Karpas-422 (cell line): ENCODE measurements at regions not wholly inside any gene's neighbourhood (a gene's known extent, or its start where the extent isn't known, plus 50 kb on each side); places are given as distances from the start of the nearest gene placed in this dataset.

ENCODE experiments used
- DNase-seq: peaks from one replicate; pipeline ENCODE4 v3.0.0-alpha.2; 2015
- H2AFZ ChIP-seq: fragments of 200-600 bp; sonication (generic); 2 replicates; pipeline ENCODE4 v1.6.1; 2014; ENCODE audit warnings: antibody characterized with exemption, low read length, mixed read lengths
- H3K27ac ChIP-seq: fragments of 200-600 bp; sonication (generic); 2 replicates; pipeline ENCODE4 v1.5.1; 2014; ENCODE audit warnings: mild to moderate bottlenecking, low read length, moderate library complexity
- H3K27me3 ChIP-seq: fragments of 200-600 bp; sonication (generic); 2 replicates; pipeline ENCODE4 v1.6.1; 2014; ENCODE audit warnings: low read length, mixed read lengths
- H3K36me3 ChIP-seq: fragments of 200-600 bp; sonication (generic); 2 replicates; pipeline ENCODE4 v1.6.1; 2014; ENCODE audit warnings: low read length, mixed read lengths; ENCODE audit not compliant: insufficient read depth
- H3K4me1 ChIP-seq: fragments of 200-600 bp; sonication (generic); 2 replicates; pipeline ENCODE4 v1.6.1; 2014; ENCODE audit warnings: mild to moderate bottlenecking, low read length, mixed read lengths
- H3K4me2 ChIP-seq: fragments of 200-600 bp; sonication (generic); 2 replicates; pipeline ENCODE4 v1.6.1; 2014; ENCODE audit warnings: low read length, low read depth, mild to moderate bottlenecking; ENCODE audit not compliant: poor library complexity, severe bottlenecking
- H3K4me3 ChIP-seq: fragments of 200-600 bp; sonication (generic); 2 replicates; pipeline ENCODE4 v1.5.1; 2014; ENCODE audit warnings: mild to moderate bottlenecking, antibody characterized with exemption, low read length, mixed read lengths
- H3K79me2 ChIP-seq: fragments of 200-600 bp; sonication (generic); 2 replicates; pipeline ENCODE4 v1.6.1; 2014; ENCODE audit warnings: mild to moderate bottlenecking, low read length, mixed read lengths
- H3K9ac ChIP-seq: fragments of 200-600 bp; sonication (generic); 2 replicates; pipeline ENCODE4 v1.6.0; 2014; ENCODE audit warnings: low read length
- H3K9me2 ChIP-seq: fragments of 200-600 bp; sonication (generic), shearing (Covaris generic); replicated peaks from 2 replicates; pipeline ENCODE4 v1.6.0; 2014; ENCODE audit warnings: mild to moderate bottlenecking, low read length, moderate library complexity; ENCODE audit not compliant: insufficient read depth
- H3K9me3 ChIP-seq: fragments of 300-700, 200-600 bp; sonication (generic); 2 replicates; pipeline ENCODE4 v1.6.1; 2014; ENCODE audit warnings: low read length, mixed read lengths
- H4K20me1 ChIP-seq: fragments of 200-600 bp; sonication (generic); 2 replicates; pipeline ENCODE4 v1.6.1; 2014; ENCODE audit warnings: mild to moderate bottlenecking, antibody characterized with exemption, low read length, low read depth; ENCODE audit not compliant: insufficient read depth

DNA sequence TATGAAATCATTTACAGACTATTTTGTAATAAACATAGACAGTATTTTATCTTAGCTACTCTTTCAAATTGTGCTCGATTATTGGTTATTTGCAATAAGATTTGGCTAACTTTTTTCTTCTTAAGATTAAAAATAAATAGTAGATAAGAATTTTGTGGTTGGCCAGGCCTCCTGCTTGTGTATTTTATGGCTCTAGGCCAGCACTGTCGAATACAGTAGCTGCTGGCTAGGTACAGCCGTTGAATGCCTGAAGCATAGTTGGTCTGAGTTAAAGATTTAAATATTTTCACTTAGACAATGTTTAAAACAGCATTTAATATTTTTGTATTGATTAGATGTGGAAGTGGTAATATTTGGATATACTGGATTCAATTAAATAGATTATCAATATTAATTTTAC is 481.0 kb downstream of the SPRY1 start:
- Histone ChIP-seq H4K20me1 (no peaks in the 10 kb centered on the region), H3K9ac (no peak overlapping the region), H3K9me3 (no peaks in the 10 kb centered on the region), H2AFZ (no peak overlapping the region), H3K79me2 (no peaks in the 10 kb centered on the region), H3K27ac (no peak overlapping the region), H3K4me3 (no peak overlapping the region), H3K9me2 (no peaks in the 10 kb centered on the region), H3K27me3 (0 out of 2 replicates have a peak, but pooled peaks cover 4% of the 10 kb centered on the region), H3K4me2 (no peak overlapping the region), H3K36me3 (no peaks in the 10 kb centered on the region), H3K4me1 (no peaks in the 10 kb centered on the region)
- no peak for DNase-seq

- no peak overlapping the region for H3K4me3 ChIP-seq
- H2AFZ ChIP-seq = no peak overlapping the region
- no peak overlapping the region for H3K9ac ChIP-seq
- no peaks in the 10 kb centered on the region for H4K20me1 ChIP-seq
- no peaks in the 10 kb centered on the region for H3K9me2 ChIP-seq
- H3K9me3 ChIP-seq = no peaks in the 10 kb centered on the region
- no peaks in the 10 kb centered on the region for H3K79me2 ChIP-seq
- H3K4me1 ChIP-seq = no peaks in the 10 kb centered on the region
- no peak for DNase-seq
- H3K27ac ChIP-seq = no peak overlapping the region
- 0 out of 2 replicates have a peak, but pooled peaks cover 4% of the 10 kb centered on the region for H3K27me3 ChIP-seq
- H3K36me3 ChIP-seq = no peaks in the 10 kb centered on the region
- no peak overlapping the region for H3K4me2 ChIP-seq
Observed at GRCh38 chr4:123878976-123879375, 482.4 kb downstream of the SPRY1 start.

DNA sequence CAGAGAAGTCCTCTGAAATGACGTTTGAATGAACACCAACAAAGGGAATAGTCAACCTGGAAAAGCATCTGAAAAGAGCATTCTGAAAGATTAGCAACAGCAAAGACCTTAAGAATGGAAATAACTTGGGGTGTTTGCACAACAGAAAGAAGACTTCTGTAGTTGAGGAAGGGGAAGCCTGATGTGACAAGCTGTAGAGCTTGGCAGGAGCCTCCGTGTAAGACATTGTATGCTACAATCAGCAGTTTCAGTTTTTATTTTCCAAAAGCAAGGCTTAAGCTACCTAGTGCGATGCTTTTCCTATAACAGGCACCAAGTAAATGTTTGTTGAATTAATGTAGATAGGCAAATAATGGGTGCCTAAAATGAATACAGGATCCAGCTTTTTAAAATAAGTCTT is 484.0 kb downstream of the SPRY1 start:
- no peak overlapping the region for H3K4me2 ChIP-seq
- H3K4me1 ChIP-seq = no peaks in the 10 kb centered on the region
- H3K4me3 ChIP-seq = no peak overlapping the region
- H4K20me1 ChIP-seq = no peaks in the 10 kb centered on the region
- no peaks in the 10 kb centered on the region for H3K79me2 ChIP-seq
- H2AFZ ChIP-seq = no peak overlapping the region
- H3K9ac ChIP-seq = no peak overlapping the region
- no peaks in the 10 kb centered on the region for H3K9me2 ChIP-seq
- H3K27me3 ChIP-seq = 0 out of 2 replicates have a peak, but pooled peaks cover 4% of the 10 kb centered on the region
- H3K9me3 ChIP-seq = no peaks in the 10 kb centered on the region
- no peaks in the 10 kb centered on the region for H3K36me3 ChIP-seq
- no peak overlapping the region for H3K27ac ChIP-seq
- DNase-seq = no peak

GRCh38 chr4:123884922-123885321 is 488.3 kb downstream of the SPRY1 start:
- no peak overlapping the region for H3K9ac ChIP-seq

DNA sequence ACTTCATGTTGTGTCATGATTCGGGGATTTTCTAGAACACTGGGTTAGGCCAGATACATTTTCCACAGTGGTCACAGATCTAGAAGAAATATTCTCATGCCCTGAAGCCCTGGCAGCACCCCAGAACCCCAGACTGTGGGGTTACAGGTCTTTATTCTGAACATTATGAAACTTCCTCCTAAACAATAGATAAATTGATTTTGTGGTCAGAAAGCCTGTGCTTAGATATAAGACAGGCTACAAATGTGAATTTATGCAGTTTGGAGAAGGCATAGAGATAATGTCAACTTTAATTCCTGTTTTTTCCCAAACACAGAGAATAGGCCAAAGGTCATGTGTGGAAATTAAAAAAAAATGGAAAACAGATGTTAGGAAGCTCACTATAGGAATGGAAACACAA is 492.9 kb downstream of the SPRY1 start:
- no peak overlapping the region for H3K4me2 ChIP-seq
- no peaks in the 10 kb centered on the region for H3K9me3 ChIP-seq
- H3K27ac ChIP-seq = no peak overlapping the region
- H3K36me3 ChIP-seq = no peaks in the 10 kb centered on the region
- no peaks in the 10 kb centered on the region for H4K20me1 ChIP-seq
- H3K4me1 ChIP-seq = no peaks in the 10 kb centered on the region
- no peaks in the 10 kb centered on the region for H3K9me2 ChIP-seq
- no peak overlapping the region for H3K9ac ChIP-seq
- H3K27me3 ChIP-seq = no peaks in the 10 kb centered on the region
- H3K4me3 ChIP-seq = no peak overlapping the region
- no peak for DNase-seq
- H2AFZ ChIP-seq = no peak overlapping the region
- H3K79me2 ChIP-seq = no peaks in the 10 kb centered on the region

More at GRCh38 chr4:123884922-123885321, 488.3 kb downstream of the SPRY1 start:
- no peaks in the 10 kb centered on the region for H3K9me2 ChIP-seq
- no peaks in the 10 kb centered on the region for H3K4me1 ChIP-seq
- H3K79me2 ChIP-seq = no peaks in the 10 kb centered on the region
- no peak overlapping the region for H2AFZ ChIP-seq
- H3K4me3 ChIP-seq = no peak overlapping the region
- DNase-seq = no peak
- H3K27me3 ChIP-seq = no peaks in the 10 kb centered on the region
- no peaks in the 10 kb centered on the region for H3K9me3 ChIP-seq
- no peak overlapping the region for H3K27ac ChIP-seq
- H4K20me1 ChIP-seq = no peaks in the 10 kb centered on the region
- no peak overlapping the region for H3K4me2 ChIP-seq
- no peaks in the 10 kb centered on the region for H3K36me3 ChIP-seq

GRCh38 chr4:123890889-123891288 is 494.3 kb downstream of the SPRY1 start:
- Histone ChIP-seq H3K9me3 (no peaks in the 10 kb centered on the region), H3K4me1 (no peaks in the 10 kb centered on the region), H3K9me2 (no peaks in the 10 kb centered on the region), H3K27me3 (no peaks in the 10 kb centered on the region), H3K36me3 (no peaks in the 10 kb centered on the region), H4K20me1 (no peaks in the 10 kb centered on the region), H3K79me2 (no peaks in the 10 kb centered on the region), H3K27ac (no peak overlapping the region), H3K9ac (no peak overlapping the region), H2AFZ (no peak overlapping the region), H3K4me2 (no peak overlapping the region), H3K4me3 (no peak overlapping the region)
- DNase-seq = no peak

GRCh38 chr4:123891881-123892280 is 495.3 kb downstream of the SPRY1 start:
- Histone ChIP-seq H3K4me3 (no peak overlapping the region), H4K20me1 (no peaks in the 10 kb centered on the region), H3K9me3 (no peaks in the 10 kb centered on the region), H3K27me3 (no peaks in the 10 kb centered on the region), H3K36me3 (no peaks in the 10 kb centered on the region), H3K4me2 (no peak overlapping the region), H3K4me1 (no peaks in the 10 kb centered on the region), H3K9ac (no peak overlapping the region), H2AFZ (no peak overlapping the region), H3K79me2 (no peaks in the 10 kb centered on the region), H3K27ac (no peak overlapping the region), H3K9me2 (no peaks in the 10 kb centered on the region)
- DNase-seq = no peak

- no peaks in the 10 kb centered on the region for H3K79me2 ChIP-seq
- no peak overlapping the region for H3K27ac ChIP-seq
- DNase-seq = no peak
- H3K4me3 ChIP-seq = no peak overlapping the region
- H2AFZ ChIP-seq = no peak overlapping the region
- no peak overlapping the region for H3K4me2 ChIP-seq
- no peaks in the 10 kb centered on the region for H3K9me3 ChIP-seq
- H3K9ac ChIP-seq = no peak overlapping the region
- H3K4me1 ChIP-seq = no peaks in the 10 kb centered on the region
- H3K36me3 ChIP-seq = no peaks in the 10 kb centered on the region
- H3K9me2 ChIP-seq = no peaks in the 10 kb centered on the region
- H3K27me3 ChIP-seq = no peaks in the 10 kb centered on the region
- H4K20me1 ChIP-seq = no peaks in the 10 kb centered on the region
Observed at GRCh38 chr4:123892368-123892976, 495.9 kb downstream of the SPRY1 start.
